RWPE2 (cell line): ENCODE measurements at regions not wholly inside any gene's neighbourhood (a gene's known extent, or its start where the extent isn't known, plus 50 kb on each side); places are given as distances from the start of the nearest gene placed in this dataset.
A peak's percentile ranks its signal among the peaks of the same experiment; 100 is the strongest.

ENCODE experiments used
- ATAC-seq: fragments of 200-7000 bp; cut with Tn5 transposase; 3 replicates; pipeline ENCODE4 v1.9.1; 2021; ENCODE audit warnings: low read depth
- DNase-seq: peaks from one replicate; pipeline ENCODE4 v3.0.0-alpha.2; 2020; ENCODE audit warnings: low spot score
- H3K27ac ChIP-seq: fragments of 450-650 bp; 2 replicates; pipeline ENCODE4 v1.5.1; 2017; ENCODE audit warnings: mild to moderate bottlenecking; ENCODE audit not compliant: poor library complexity, severe bottlenecking
- H3K27me3 ChIP-seq: fragments of 250-450 bp; sonication (Bioruptor Pico); 2 replicates; pipeline ENCODE4 v1.5.1; 2021; ENCODE audit warnings: mild to moderate bottlenecking, moderate library complexity; ENCODE audit not compliant: insufficient read depth, poor library complexity, severe bottlenecking
- H3K36me3 ChIP-seq: fragments of 250-450 bp; sonication (Bioruptor Pico); 2 replicates; pipeline ENCODE4 v1.5.1; 2020; ENCODE audit warnings: low read depth, mild to moderate bottlenecking, moderate library complexity
- H3K4me1 ChIP-seq: fragments of 250-450 bp; sonication (Bioruptor Pico); 2 replicates; pipeline ENCODE4 v1.5.1; 2021; ENCODE audit warnings: mild to moderate bottlenecking, moderate library complexity; ENCODE audit not compliant: insufficient read depth, poor library complexity, severe bottlenecking
- H3K4me3 ChIP-seq: fragments of 250-450 bp; sonication (Bioruptor Pico); 2 replicates; pipeline ENCODE4 v1.5.1; 2021; ENCODE audit warnings: mild to moderate bottlenecking, moderate library complexity; ENCODE audit not compliant: severe bottlenecking
- H3K9me3 ChIP-seq: fragments of 250-450 bp; sonication (Bioruptor Pico); 2 replicates; pipeline ENCODE4 v1.5.1; 2021; ENCODE audit warnings: mild to moderate bottlenecking, moderate library complexity; ENCODE audit not compliant: severe bottlenecking
- TF ChIP-seq, protein P1 (sequence below): fragments of 450-650 bp; IDR thresholded peaks from one replicate; pipeline ENCODE4 v1.5.1; 2017; ENCODE audit warnings: mild to moderate bottlenecking, moderate library complexity; ENCODE audit not compliant: poor library complexity, severe bottlenecking

DNA sequence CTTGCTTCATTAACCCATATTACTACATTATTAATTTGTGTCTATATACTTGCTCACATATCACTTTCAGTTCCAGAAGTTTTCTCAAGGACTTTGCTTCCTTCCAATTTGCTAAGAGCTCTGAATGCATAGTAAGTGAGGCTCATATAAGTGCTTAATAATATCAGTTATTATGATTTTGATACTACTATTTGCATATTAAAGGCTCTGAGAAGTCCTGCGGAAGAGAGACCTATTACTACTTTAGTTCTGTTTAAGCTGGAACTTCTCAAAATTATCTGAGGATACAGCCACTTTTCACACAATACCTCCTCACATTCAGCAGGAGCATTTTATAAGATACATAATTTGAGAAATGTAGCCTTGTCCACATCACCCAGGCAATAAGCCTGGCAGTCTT lies 81.6 kb downstream of the GJD2 start:
- H3K27me3 ChIP-seq, result peaks cover 3% of the 10 kb centered on the region
- DNase-seq (no peak), ATAC-seq (no peak)
- H3K27ac ChIP-seq, result no peak overlapping the region
- no peaks in the 10 kb centered on the region for H3K4me1 ChIP-seq
- no peaks in the 10 kb centered on the region for H3K9me3 ChIP-seq
- TF ChIP-seq, protein P1, sequence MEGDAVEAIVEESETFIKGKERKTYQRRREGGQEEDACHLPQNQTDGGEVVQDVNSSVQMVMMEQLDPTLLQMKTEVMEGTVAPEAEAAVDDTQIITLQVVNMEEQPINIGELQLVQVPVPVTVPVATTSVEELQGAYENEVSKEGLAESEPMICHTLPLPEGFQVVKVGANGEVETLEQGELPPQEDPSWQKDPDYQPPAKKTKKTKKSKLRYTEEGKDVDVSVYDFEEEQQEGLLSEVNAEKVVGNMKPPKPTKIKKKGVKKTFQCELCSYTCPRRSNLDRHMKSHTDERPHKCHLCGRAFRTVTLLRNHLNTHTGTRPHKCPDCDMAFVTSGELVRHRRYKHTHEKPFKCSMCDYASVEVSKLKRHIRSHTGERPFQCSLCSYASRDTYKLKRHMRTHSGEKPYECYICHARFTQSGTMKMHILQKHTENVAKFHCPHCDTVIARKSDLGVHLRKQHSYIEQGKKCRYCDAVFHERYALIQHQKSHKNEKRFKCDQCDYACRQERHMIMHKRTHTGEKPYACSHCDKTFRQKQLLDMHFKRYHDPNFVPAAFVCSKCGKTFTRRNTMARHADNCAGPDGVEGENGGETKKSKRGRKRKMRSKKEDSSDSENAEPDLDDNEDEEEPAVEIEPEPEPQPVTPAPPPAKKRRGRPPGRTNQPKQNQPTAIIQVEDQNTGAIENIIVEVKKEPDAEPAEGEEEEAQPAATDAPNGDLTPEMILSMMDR, result no peak
- no peaks in the 10 kb centered on the region for H3K36me3 ChIP-seq
- no peak overlapping the region for H3K4me3 ChIP-seq

DNA sequence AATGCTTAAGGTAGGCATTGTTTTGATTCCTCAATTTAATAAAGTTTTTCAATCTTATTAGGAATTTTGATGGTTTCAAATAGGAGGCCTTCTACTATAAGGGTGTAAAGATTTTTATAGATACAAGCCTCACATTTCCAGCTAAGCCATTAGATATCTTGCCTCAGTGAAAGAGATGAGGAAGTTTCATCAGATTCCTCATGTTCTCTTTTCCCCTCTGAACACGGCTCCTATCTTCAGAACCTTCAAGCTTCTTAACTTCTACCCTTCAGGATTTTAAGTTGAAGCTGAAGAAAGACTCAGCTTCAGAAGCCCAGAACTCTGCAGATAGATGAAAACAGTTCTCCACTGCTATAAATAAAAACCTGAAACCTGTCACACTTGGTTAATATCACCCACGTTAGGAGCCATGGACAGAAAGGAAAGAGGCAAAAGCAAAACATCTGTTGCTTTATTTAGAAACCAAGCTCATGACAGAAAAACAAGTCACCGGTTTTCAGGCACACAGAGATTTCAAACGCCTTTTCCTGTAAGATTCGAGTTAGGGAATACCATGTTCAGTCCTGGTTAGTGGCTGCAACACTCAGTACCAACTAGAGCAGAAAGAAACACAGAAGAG lies 82.2 kb upstream of the GOLGA8B start:
- no peak overlapping the region for H3K27ac ChIP-seq
- no peak overlapping the region for H3K4me3 ChIP-seq
- no peaks in the 10 kb centered on the region for H3K36me3 ChIP-seq
- H3K27me3 ChIP-seq, result peaks cover 5% of the 10 kb centered on the region
- DNase-seq, result no peak
- TF ChIP-seq, protein P1, result no peak
- H3K9me3 ChIP-seq, result no peaks in the 10 kb centered on the region
- H3K4me1 ChIP-seq, result no peaks in the 10 kb centered on the region
- ATAC-seq, result no peak

DNA sequence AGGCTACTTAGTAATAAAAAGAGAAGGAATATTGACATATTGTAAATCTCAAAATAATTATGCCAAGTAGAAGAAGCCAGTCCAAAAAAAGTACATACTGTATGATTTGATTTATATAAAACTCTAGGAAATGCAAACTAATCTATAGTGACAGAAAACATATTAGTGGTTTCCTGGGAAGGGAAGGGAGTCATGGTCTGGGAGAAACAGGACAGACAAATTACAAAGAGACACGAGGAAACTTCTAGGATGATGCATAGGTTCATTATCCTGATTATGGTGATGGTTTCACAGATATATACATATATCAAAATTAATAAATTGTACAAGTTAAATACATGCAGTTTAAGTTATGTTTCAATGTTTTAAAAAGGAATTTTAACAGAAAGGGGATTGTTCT lies 81.0 kb upstream of the GOLGA8B start:
- no peak overlapping the region for H3K27ac ChIP-seq
- H3K4me3 ChIP-seq, result no peak overlapping the region
- H3K27me3 ChIP-seq, result peaks cover 5% of the 10 kb centered on the region
- no peaks in the 10 kb centered on the region for H3K9me3 ChIP-seq
- TF ChIP-seq, protein P1, result no peak
- no peaks in the 10 kb centered on the region for H3K36me3 ChIP-seq
- no peaks in the 10 kb centered on the region for H3K4me1 ChIP-seq
- DNase-seq (no peak), ATAC-seq (no peak)

DNA sequence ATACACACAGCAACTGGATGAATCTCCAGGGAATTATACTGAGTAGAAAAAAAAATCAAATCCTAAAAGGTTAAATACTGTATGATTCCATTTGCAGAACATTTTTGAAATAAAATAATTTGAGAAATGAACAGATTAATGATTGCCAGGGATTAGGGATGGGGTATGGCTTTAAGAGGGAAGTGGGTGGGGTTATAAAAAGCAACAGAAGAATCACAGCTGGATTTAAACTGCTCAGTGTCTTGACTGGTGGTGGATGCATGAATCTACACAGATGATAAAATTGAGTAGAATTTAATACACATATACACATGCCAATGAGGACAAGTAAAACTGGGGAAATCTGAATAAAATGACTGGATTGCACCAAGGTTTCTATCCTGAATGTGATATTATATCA lies 79.7 kb upstream of the GOLGA8B start:
- Histone ChIP-seq H3K9me3 (no peaks in the 10 kb centered on the region), H3K4me1 (no peaks in the 10 kb centered on the region), H3K36me3 (no peaks in the 10 kb centered on the region), H3K27me3 (peaks cover 4% of the 10 kb centered on the region), H3K4me3 (no peak overlapping the region), H3K27ac (no peak overlapping the region)
- ATAC-seq (peak; percentile 55; the same call in 2 of the 3 replicates), DNase-seq (no peak)
- TF ChIP-seq, protein P1, result no peak

DNA sequence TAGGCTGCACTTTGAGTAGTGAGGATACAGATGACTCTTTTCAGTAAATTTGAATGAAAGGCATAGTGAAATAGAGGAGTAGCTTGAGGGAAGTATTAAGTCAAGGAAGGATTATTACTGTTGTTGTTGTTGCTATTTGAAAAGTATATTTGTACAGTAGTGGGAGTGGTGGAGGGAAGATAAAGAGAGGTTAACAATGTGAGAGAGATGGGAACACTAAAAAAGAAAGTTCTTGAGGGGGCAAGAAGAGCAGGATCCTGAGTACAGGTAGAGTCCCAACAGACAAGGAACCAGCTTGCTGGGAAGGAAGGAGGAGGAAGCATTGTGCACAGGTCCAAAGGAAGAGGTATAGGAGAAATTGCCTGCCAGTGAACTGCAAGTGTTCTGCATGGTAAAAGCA lies 75.6 kb upstream of the GOLGA8B start:
- H3K27ac ChIP-seq, result no peak overlapping the region
- no peaks in the 10 kb centered on the region for H3K27me3 ChIP-seq

More for the DNA sequence above, 75.6 kb upstream of the GOLGA8B start:
- DNase-seq (no peak), ATAC-seq (no peak)
- H3K36me3 ChIP-seq, result no peaks in the 10 kb centered on the region
- H3K9me3 ChIP-seq, result no peaks in the 10 kb centered on the region
- H3K4me1 ChIP-seq, result no peaks in the 10 kb centered on the region
- H3K4me3 ChIP-seq, result no peak overlapping the region
- TF ChIP-seq, protein P1, result no peak
